Prostate gland (tissue), 2 donors: ENCODE measurements at regions not wholly inside any gene's neighbourhood (a gene's known extent, or its start where the extent isn't known, plus 50 kb on each side); places are given as distances from the start of the nearest gene placed in this dataset.

Source experiments
- CTCF ChIP-seq, 4 experiments: fragments of 200-600 bp in 2 of 4; fragments of 450-650 bp in 2 of 4; sonication (generic) in 2 of 4; IDR thresholded peaks; 1 replicate in 3 of 4; 2 replicates in 1 of 4; pipeline ENCODE4 v1.5.1; 2016 to 2019; ENCODE audit warnings: antibody characterized with exemption in 4 of 4, mild to moderate bottlenecking in 2 of 4, moderate library complexity in 2 of 4
- POLR2A ChIP-seq: fragments of 450-650 bp; IDR thresholded peaks from one replicate; pipeline ENCODE4 v1.6.1; 2016; ENCODE audit warnings: antibody characterized with exemption, mild to moderate bottlenecking
- POLR2AphosphoS5 ChIP-seq: sonication (generic); formaldehyde crosslinking; IDR thresholded peaks from one replicate; pipeline ENCODE4 v1.6.1; 2017; ENCODE audit warnings: antibody characterized with exemption

GRCh38 chr13:30049692-30050091, 199.3 kb upstream of the UBL3 start:
- no peak for TF ChIP-seq POLR2A
- TF ChIP-seq CTCF (IDR thresholded peaks at IDR 0.05) = no peak
- no peak for TF ChIP-seq POLR2AphosphoS5
